ENCODE measurements at regions not wholly inside any gene's neighbourhood (a gene's known extent, or its start where the extent isn't known, plus 50 kb on each side); places are given as distances from the start of the nearest gene placed in this dataset.

- Histone ChIP-seq H3K27me3 (ENCODE audit: insufficient read depth, low read depth, severe bottlenecking) (no peaks in the 10 kb centered on the region), H3K27ac (no peak overlapping the region), H3K36me3 (no peaks in the 10 kb centered on the region), H3K9me3 (ENCODE audit: severe bottlenecking) (no peaks in the 10 kb centered on the region), H3K4me3 (ENCODE audit: low read depth, low read length) (no peak overlapping the region)
- TF ChIP-seq CTCF (IDR thresholded peaks at IDR 0.05; ENCODE audit: low read depth, low read length): no peak
- no peak for DNase-seq
These were observed 158.0 kb upstream of the ALKAL2 start for GRCh38 chr2:445896-446295.

DNA sequence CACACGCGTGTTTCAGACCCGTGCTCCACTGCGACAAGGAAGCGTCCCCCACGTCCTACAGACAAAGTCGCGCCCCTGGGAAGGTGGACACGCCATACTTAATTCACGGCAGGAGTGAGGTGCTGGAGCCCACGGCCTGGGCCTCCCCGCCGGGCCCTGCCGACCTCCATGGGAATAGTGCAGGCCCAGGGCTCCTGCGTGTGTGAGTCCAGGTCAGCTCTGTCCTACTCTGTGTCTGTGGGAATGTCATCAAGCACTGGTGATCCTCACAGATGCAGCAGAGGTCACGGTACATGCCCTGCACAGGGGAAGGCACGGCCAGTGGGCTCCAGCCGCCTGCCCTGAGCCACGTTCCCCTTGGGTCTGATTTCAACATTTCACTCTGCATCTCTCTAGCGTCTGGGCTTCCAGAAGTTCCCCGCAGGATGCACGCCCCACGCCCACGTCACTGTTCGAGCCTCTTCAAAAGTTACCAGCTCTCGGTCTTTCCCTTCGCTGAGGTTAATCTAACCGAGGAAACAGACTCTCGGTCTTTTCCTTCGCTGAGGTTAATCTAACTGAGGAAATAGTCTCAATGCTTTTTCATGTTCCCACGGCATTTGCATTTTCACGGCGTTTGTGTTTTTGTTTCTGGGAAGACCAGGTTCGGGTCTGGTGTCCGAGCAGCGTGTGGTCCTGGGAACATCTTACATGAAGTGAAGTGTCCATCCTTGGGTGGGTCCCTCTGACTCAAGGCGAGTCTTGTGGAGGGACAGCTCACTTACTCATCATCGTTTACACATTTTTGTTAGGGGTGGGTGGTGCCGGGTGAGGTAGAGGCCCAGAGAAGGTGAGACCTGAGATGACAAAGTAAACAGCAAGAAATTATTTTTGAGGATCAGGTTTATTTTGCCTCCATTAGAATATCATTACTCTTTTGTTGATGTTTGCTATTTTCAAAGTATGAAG lies 157.3 kb upstream of the ALKAL2 start:
- H3K4me3 ChIP-seq (ENCODE audit: low read depth, low read length): no peak overlapping the region
- H3K27me3 ChIP-seq (ENCODE audit: insufficient read depth, low read depth, severe bottlenecking): no peaks in the 10 kb centered on the region
- no peak for TF ChIP-seq CTCF (IDR thresholded peaks at IDR 0.05; ENCODE audit: low read depth, low read length)
- DNase-seq: no peak
- H3K9me3 ChIP-seq (ENCODE audit: severe bottlenecking): no peaks in the 10 kb centered on the region
- H3K36me3 ChIP-seq: no peaks in the 10 kb centered on the region
- no peak overlapping the region for H3K27ac ChIP-seq

- no peak for DNase-seq
- Histone ChIP-seq H3K9me3 (ENCODE audit: severe bottlenecking) (no peaks in the 10 kb centered on the region), H3K36me3 (no peaks in the 10 kb centered on the region), H3K27ac (no peak overlapping the region), H3K27me3 (ENCODE audit: insufficient read depth, low read depth, severe bottlenecking) (no peaks in the 10 kb centered on the region), H3K4me3 (ENCODE audit: low read depth, low read length) (no peak overlapping the region)
- no peak for TF ChIP-seq CTCF (IDR thresholded peaks at IDR 0.05; ENCODE audit: low read depth, low read length)
These were observed 155.8 kb upstream of the ALKAL2 start for GRCh38 chr2:443741-444140.

DNA sequence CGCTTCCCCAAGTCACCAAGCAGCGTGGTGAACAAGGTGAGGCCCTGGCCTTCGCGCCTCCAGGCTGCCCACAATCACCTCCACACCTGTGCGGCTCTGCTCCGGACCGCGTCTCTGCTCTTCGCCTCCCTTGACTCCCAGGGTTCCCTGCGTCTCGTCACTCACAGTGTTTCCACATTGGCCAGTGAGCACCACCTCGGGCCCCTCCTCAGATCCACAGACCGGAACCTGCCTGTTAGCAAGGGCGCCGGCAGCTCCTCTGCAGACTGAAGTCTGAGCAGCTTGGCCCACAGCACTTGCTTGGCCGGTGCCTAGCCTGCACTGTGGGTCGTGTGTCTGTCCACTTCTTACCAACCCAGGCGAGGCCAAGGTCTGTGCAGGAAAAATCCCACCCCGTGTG lies 155.3 kb upstream of the ALKAL2 start:
- no peak for DNase-seq
- no peaks in the 10 kb centered on the region for H3K9me3 ChIP-seq (ENCODE audit: severe bottlenecking)
- TF ChIP-seq CTCF (IDR thresholded peaks at IDR 0.05; ENCODE audit: low read depth, low read length): no peak
- no peak overlapping the region for H3K4me3 ChIP-seq (ENCODE audit: low read depth, low read length)
- H3K27ac ChIP-seq: no peak overlapping the region
- no peaks in the 10 kb centered on the region for H3K36me3 ChIP-seq
- no peaks in the 10 kb centered on the region for H3K27me3 ChIP-seq (ENCODE audit: insufficient read depth, low read depth, severe bottlenecking)

GRCh38 chr2:441258-442022 lies 153.5 kb upstream of the ALKAL2 start:
- no peak for TF ChIP-seq CTCF (IDR thresholded peaks at IDR 0.05; ENCODE audit: low read depth, low read length)
- no peak overlapping the region for H3K27ac ChIP-seq
- H3K36me3 ChIP-seq: no peaks in the 10 kb centered on the region
- H3K27me3 ChIP-seq (ENCODE audit: insufficient read depth, low read depth, severe bottlenecking): no peaks in the 10 kb centered on the region
- H3K9me3 ChIP-seq (ENCODE audit: severe bottlenecking): no peaks in the 10 kb centered on the region
- DNase-seq: no peak
- no peak overlapping the region for H3K4me3 ChIP-seq (ENCODE audit: low read depth, low read length)

Data from WERI-Rb-1 (cell line).